Inflammatory macrophage treated with lipopolysaccharide for 1 hour (primary cell): ENCODE measurements at regions not wholly inside any gene's neighbourhood (a gene's known extent, or its start where the extent isn't known, plus 50 kb on each side); places are given as distances from the start of the nearest gene placed in this dataset.

Source experiments
- DNase-seq, 2 donors: peaks; one replicate each; pipeline ENCODE4 v3.0.0-alpha.2; 2020 to 2022

DNA sequence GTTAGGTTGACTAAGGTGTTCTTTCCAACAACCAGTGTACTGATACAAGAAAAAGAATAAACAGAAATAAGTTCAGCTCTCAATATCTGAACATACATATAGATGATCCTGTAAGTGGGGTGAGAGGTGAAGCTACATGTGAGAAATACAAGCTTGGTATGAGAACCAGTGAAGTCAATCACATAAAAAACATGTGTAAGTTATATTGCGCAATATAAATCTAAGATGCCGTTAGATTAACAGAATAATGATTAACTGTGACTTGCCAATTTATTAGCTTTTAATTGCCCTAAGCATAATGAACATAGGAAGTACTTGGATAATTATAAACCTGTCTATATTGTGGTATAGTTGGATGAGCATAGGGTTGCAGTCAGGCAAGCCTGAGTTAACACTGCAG lies 1597.1 kb upstream of the GOT2 start:
- DNase-seq = no peak

DNA sequence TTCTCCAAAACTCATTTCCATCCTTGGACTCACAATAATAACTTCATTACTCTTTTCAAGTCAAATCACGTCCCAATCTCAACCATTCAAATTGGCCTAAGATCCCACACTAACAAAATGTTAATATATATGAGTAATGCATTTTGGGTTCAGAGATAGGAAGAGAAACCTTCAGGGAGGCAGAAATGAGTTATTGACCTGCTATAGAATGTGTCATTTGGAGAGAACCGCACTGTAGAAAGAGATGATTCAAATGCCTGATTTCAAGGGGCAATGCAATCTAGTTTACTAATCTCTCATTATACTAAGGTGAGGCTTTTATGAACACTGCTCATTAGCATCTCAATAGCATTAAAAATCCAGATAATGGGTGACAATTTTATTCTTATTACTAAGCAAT lies 1595.0 kb upstream of the GOT2 start:
- DNase-seq = no peak

DNA sequence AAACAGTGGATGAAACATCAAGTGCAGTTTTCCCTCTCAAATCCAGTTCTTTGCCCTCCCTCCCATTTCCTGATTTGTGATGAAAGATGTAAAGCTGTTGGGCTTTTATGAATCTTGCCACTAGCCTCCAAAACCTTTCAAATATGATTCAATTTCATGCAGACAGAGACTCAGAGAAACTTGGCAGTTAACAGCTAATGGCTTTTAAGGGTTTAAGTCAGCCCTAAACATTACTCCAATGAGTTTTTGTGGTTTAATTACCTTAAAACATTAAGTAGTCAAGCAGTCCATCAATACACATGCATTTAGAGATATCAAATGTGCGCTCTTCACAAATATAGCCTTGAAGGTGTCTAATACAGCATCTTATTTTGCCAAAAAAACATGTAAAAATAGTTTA lies 1594.0 kb upstream of the GOT2 start:
- DNase-seq = no peak

DNA sequence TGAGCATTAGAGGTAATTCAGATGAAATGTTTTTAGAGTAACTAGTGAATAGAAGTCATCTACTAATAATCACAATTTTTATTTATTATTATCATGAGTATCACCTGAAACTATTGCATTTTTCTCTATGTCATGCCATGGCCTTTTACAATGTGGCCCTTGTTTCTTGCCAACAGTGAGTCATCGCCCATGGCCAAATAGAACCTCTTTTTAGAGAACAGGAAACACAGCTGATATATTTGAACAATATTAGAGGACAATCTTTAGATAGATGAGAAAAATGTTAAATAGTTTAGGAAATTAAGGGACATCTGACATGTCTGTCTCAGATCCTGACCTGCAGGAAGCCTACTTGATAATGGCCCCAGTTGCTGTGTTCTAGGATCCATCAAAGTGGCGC lies 1584.4 kb upstream of the GOT2 start:
- no peak for DNase-seq

DNA sequence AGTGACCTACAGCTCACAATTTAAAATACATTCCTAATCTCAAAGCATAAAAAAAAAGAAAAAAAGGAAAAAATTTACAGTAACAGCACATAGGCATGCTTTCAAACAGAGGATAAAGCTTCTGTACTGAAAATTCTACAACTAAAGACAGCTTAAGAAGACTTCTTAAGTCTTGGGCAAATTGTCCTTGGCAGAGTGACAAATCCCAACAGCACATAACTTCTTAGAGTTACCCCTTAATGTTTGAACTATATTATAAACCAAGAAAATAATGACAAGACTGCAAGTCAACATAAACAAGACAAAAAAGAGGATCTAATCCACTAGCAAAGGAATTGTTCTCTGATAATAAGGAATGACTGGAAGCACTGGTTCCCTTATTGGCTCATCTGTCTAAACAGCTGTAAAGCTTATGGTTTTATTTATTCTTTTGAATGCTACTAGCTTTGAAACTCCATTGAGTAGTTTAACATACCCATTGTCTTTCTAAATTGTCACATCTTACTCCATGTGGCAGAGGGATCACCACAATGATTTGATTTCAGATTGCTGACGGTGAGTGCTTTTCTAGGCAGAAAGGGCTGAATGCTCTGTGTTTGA lies 1576.8 kb upstream of the GOT2 start:
- no peak for DNase-seq

DNA sequence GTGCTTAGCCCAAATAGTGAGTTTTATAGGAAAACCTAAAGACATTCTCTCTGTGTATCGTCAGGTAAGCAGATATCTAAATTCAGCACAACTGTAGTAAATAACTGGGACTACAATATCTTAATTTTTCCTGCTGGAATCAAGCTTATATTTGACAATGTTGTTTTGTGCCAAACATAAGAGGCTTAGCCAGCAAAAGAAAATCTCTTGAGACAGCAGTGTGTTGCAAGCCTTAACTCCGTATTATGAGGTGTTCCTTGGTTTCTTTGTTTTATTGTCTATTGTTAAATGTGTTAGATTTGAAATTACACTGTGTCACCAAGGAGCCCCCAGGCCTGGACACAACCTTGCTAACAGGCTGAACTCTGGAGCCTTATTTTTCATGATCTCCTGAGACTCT lies 1570.6 kb upstream of the GOT2 start:
- DNase-seq = no peak

DNA sequence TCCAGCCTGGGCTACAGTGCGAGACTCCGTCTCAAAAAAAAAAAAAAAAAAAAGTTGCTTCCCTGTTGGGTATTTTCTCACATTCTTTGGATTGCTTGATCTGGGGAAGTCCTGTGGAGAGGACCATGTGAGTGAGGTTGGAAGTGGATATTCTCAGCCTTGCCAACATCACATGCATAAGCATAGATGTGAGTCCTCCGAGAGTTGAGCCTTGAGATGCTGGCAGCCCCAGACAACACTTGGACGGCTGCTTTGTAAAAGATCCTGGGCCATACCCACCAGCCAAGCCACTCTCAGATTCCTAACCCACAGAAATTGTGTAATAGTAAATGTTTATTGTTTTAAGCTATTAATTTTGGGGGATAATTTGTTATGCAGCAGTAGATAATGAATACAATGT lies 1570.0 kb upstream of the GOT2 start:
- DNase-seq = no peak

DNA sequence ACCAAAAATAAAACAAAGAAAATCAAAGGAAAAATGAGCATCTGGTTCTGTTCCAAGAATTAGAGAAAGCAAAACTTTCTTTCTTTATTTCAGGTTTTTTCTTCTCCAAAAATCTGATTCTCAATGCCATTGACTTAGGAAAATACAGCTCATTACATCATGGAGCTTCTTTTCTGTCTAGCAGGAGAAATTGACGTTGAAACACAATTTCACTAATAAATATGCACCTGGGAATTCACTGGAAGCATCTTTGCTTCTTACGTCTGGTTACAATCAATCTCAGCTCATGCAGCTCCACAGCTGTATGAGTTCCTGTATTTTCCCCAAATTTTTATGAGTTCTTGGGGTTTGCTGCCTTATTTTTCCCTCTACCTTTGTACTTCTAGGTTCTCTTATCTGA lies 1568.6 kb upstream of the GOT2 start:
- DNase-seq = no peak

DNA sequence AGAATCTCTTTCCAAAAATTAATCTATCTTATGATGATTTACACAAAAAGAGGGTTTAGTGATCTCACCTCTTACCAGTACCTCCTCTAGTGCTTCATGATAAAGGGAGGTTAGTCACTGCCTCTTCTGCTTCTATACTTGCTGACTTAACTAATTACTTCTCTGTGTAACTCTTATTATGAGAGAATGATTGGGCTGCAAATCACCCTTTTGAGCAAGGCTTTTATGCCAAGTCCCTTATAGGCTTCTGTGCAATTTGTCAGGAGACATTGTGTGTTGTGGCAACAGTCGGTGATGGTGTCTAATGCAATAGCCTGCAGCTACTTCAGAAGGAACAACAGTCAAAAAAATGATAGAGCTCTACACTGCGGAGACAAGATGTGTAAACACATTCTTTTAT lies 1568.1 kb upstream of the GOT2 start:
- no peak for DNase-seq

DNA sequence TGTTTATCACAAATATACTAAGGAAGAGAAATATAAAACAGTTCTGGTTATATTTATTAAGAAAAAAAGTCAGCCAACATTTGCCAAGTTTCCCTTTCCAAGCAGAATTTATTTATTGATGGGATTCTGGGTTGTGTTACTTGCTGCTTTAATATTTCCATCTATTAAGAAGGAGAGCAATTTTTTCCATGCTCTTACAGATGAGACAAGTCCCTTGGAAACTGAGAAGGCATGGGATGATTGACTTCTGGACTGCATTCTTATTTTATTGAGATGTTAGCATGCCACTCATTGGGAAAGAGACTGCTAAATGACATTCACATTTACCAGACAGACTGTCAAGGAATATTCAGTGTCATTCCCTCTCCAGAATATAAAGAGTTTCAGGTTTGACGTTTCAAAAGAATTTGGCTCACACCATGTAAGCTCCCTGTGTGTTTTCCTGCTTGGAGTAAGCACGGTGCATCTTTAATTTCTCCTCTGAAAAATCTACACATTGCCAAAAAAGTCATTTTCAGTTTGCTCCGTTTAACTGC lies 1565.2 kb upstream of the GOT2 start:
- DNase-seq = no peak

DNA sequence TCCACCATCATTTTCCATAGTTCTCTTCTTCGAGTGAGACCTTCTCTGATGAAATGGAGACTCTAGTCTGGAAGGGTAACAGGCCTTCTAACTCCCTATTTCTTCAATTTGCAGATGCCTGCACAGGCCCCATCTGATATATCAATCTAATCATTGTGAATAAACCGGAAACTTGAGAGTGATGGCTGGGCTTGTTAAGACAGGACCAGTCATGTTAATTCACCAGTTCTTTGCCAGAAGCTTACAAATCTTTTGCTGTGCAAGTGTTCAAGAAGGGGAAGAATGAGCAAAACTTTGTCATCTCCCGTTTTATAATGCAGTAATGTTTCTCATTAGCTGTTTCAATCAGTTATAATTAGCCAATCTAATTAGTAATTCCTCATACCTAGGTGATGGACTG lies 1561.3 kb upstream of the GOT2 start:
- DNase-seq = no peak

DNA sequence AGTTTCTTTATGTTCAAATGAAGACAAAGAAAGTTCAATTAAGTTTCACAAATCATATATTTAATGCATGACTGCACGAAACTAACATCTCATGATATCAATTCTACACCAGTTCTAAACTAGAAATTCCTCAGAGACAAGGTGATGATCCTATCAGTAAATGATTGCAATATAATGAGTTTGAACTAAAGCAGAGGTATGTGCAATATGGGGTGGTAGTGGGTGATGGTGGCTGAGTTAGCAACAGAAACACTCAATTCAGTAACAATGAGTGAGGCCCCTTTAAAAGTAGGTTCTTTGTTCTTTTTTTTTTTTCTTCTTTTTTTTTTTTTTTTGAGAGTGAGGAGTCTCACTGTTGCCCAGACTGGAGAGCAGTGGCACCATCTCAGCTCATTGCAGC lies 1551.7 kb upstream of the GOT2 start:
- DNase-seq = no peak

DNA sequence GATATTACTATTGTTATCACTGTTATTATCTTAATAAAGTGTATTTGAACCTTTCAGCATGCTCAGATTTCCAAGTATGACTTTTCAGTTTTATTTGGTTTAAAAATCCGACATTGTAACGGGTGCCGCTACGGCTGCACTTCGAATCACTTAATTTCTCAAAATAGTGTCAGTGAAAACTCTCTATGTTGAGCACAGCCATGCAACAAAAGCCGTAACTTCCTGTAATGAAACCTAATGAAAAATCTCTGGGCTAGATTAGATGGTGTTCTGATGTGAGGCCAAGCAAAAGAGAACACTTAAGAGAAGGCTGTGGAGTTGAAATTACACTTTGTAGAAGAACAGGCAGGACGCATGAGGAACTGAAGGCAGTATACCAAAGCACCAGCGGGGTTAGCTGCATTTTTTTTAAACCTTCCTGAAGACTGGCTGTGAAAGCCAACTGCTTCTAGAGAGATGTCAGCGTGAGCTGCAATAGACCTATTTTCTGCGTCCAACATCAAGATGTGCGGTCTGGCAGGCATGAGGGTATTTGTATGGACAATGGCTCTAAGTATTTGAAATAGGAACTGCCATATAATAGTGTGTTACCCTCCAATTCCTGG lies 1545.0 kb upstream of the GOT2 start:
- DNase-seq = no peak

DNA sequence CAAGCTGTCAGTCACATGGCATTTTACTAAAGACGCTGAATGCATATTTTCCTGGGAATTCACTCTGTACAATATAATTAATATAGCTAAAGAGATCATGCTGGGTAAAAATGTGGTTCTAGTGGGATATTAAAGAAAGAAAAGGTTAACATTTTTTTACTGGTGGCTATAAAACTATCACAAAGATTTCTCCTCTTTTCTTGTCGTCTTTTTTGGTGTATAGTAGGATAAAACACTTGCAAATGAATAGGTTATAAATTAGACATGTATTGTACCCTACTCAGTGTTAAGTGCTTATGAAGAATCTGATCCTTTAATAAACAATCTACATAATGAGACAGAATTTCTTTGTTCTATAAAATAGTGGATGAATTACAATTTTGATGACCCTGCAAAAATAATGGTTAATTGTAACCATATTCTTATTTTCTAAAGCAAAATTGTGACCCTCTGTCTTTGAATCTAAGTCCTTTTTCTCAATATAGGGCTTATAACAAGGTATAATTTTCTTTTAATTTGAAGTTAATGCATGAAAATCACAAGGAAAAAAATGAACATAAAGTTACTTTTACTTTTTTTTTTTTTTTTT lies 1540.4 kb upstream of the GOT2 start:
- no peak for DNase-seq

DNA sequence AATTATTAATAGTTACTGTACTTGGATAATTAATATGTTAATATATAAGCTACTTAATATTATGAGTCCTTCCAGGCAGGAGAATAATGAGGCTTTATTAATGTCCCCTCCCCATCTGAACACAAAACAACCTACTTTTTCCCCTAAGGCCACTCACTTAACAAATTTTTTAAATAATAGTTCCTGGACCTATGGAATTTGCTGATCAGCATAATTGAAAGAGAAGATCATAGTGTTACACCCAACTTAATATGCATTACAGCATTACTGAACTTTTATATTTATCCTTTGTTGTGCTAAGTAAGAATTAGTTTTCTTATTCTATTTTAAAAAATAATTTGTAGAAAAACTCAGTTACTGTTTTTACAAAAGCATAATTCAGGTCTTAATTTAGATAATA lies 1537.7 kb upstream of the GOT2 start:
- DNase-seq = no peak

DNA sequence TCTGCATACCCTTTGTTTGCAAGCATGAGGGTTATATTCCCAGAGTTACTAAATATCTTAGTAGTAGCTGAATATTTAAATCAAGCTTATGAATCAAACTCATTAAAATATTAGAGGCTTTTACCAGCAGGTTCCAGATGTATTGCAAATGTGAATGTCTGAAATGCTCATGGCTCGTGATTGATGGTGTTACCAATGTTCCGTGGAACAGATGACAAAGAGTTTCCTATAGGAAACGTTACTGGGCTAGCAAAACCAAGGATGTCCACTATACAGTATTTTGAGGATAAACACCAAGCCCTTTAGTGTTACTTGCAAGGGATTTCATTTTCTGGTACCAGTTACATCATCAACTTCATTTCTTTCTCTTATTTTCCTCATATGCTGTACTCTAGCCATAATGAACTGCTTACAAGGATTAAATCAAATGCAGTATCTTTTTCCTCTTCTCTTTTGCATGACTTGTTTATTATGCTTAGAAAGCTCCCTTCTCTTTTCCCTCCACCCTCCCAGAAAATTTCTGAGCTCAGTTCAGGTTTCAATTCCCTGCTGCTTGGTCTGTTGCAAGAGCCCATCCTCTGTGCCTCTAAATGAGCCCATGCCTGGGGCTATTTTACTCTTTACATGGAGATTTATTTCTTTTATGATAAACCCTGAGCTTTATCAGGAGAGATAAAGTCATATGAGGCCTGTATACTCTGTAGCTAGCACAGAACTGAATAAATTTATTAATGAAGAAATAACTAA lies 1537.1 kb upstream of the GOT2 start:
- no peak for DNase-seq

DNA sequence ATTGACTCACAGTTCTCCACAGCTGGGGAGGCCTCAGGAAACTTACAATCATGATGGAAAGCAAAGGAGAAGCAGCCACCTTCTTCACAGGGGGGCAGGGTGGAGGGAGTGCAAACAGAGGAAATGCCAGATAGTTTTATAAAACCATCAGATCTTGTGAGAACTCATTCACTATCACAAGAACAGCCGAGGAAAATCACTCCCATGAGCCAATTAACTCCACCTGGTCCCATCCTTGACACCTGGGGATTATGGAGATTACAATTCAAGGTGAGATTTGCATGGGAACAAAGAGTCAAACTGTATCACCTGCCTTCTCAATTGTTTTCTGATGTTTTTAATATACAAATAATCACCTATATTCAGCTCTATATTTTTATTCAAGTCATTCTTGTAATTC lies 1527.3 kb upstream of the GOT2 start:
- DNase-seq = no peak

DNA sequence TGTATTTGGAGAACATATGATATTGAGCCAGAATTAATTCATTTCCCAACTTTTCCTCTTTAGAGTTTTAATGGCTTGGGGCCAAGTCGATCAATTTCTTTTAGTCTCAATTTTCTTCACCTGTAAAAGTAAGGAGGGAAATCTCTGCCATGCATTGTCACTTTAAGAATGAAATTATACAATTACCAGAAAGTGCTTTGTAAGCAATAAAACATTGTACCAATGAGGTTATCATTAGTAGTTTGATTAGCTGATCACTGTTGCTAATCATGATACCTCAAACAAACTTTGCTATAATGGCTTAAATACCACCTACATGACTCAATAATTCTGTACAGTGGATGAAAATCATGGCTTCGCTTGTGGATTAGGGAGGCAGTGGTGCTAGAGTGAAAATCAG lies 1525.8 kb upstream of the GOT2 start:
- no peak for DNase-seq

DNA sequence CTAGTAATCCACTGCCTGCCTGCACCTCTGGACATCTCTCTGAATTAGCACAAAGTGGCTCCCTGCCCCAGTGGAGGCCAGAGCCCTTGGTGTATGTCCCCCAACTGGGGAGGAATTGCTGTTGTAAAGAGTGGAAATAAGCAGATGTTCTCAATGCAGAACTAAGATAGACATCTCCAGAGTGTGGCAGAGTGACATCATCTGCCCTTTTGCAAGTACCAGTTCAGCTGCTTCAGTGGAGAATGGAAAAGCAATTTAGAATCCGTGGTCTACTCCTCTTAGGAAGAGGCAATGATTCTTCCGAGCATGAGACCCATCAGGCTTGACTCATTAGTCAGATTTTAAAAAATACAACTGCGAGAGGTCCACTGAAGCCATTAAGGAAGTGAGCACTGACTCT lies 1512.0 kb upstream of the GOT2 start:
- DNase-seq = no peak

DNA sequence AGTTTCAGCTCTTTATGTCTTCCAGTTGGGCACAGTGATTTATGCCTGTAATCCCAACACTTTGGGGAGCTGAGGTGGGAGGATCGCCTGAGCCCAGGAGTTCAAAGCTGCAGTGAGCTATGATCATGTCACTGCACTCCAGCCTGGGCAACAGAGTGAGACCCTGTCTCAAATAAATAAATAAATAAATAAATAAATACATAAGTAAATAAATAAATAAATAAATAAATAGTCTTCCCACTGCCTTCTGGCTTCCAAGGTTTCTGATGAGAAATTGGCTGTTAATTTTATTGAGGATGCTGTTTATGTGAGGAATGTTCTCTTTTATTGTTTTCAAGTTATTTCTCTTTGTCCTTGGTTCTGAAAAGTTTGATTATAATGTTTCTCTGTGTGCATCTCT lies 1507.6 kb upstream of the GOT2 start:
- no peak for DNase-seq

DNA sequence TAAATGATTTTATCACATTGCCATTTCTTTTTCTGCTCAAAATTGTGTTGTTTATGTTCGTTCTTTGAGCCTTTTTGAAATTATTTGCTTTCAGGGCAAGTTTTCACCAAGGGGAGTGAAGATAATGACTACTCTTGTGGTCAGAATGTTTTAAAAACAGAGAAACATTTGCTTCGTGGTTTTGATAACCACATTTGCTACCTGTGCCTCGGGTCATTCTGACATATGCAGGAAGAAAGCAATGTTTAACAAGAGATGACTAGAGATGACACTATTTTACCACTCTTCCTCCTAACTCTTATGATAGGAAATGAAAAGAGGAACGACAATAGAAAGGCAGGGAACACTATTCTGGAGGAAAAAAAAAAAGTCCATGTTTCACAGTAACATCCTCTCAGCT lies 1496.5 kb upstream of the GOT2 start:
- DNase-seq = no peak

DNA sequence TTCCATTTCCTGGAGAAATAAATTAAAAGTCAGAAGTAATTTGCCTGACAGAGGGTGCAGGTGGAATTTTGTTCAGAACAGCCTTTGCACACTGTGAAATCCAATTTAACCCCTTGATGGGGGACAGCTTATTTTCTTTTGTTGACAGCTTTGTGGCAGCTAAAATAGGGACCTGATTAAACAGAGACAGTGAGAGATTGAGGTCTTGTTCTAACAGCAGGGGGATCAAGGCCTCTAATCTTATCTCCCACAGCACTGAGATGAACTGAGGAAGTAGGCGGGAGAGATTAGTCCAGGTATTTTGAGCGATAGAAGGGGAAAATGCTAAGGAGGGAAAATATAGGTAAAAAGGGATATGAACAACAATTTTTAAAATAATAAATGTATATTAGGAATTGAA lies 1491.4 kb upstream of the GOT2 start:
- no peak for DNase-seq

DNA sequence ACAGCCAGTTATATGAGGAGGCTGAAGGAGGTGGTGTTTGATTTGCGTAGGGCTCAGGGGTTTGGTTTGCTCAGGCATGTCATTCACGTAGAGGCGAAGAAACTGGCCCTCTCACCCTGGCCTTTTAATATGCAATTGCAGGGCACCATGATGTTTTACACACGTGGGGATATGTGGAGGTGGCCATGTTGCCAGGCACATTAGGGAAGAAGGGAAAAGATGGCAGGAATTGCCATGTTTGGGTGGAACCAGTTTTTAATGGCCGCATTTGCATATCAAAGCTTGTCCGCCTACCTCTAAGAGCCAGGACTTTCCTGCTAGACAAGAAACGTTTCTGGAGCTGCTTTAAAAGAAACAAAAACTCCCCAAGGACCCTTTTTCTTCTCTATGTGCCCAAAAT lies 1483.7 kb upstream of the GOT2 start:
- DNase-seq = no peak

DNA sequence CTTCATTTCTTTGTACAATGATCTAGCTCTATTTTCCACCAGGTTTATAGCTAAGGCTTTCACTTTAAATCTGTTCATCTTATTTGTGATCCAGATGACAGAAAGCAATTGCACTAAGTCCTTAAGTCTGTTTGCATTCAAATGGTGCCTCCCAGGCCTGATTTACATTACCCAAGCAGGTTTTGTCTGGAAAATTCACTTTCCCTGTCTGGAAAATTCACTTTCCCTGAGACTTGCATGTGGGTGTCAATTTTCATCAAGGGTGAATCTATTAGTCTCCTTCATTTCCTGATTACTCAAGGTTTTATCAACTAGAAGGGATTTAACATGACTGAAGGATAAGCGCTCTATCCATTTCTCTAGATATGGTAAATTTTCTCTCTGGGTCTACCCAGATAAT lies 1480.2 kb upstream of the GOT2 start:
- no peak for DNase-seq
